ENCODE measurements at regions not wholly inside any gene's neighbourhood (a gene's known extent, or its start where the extent isn't known, plus 50 kb on each side); places are given as distances from the start of the nearest gene placed in this dataset.
"Not testable (repeated sequence)": the region's sequence is repeated elsewhere in the genome, so short reads cannot be mapped to it uniquely, and the experiment has no call there.

DNA sequence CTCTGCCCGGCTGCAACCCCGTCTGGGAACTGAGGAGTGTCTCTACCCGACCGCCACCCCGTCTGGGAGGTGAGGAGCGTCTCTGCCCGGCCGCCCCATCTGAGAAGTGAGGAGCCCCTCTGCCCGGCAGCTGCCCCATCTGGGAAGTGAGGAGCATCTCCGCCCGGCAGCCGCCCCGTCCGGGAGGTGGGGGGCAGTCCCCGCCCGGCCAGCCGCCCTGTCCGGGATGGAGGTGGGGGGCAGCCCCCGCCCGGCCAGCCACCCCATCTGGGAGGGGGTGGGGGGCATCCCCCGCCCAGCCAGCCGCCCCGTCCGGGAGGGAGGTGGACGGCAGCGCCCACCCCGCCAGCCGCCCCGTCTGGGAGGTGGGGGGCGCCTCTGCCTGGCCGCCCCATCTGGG, 205.6 kb upstream of the ZCCHC13 start:
- in situ Hi-C loops (cut with HindIII; ENCODE audit: extremely low pct_ligation_motif_present, low pct_unique_long_range_greater_than_20kb); H3K36me3 ChIP-seq (replicated peaks in 1 of 2; ENCODE audit: control insufficient read depth in 1 of 2, insufficient read depth in 2 of 2, low read length in 2 of 2); H3K9ac ChIP-seq (ENCODE audit: insufficient read depth, low read depth, low read length); H3K4me2 ChIP-seq (ENCODE audit: low read depth, low read length); POLR2A ChIA-PET; H2AFZ ChIP-seq (ENCODE audit: low read length); H3K4me3 ChIP-seq (replicated peaks in 1 of 3; ENCODE audit: insufficient read depth in 1 of 3, low read depth in 2 of 3, low read length in 3 of 3); BruUV-seq (replicated peaks); ATAC-seq; H3K9me3 ChIP-seq (ENCODE audit: low read length); H4K20me1 ChIP-seq (ENCODE audit: insufficient read depth, low read length); H3K4me1 ChIP-seq (ENCODE audit: insufficient read depth, low read length); FAIRE-seq; CTCF ChIA-PET (ENCODE audit: low intra/inter-chr PET ratio, low total read pairs); H3K27me3 ChIP-seq (ENCODE audit: control insufficient read depth in 1 of 2, insufficient read depth in 2 of 2, low read length in 2 of 2); DNase-seq (ENCODE audit: low spot score); H3K27ac ChIP-seq (ENCODE audit: extremely low read length, insufficient read depth, low read length); H3K79me2 ChIP-seq (ENCODE audit: insufficient read depth, low read length); intact Hi-C loops (cut with micrococcal nuclease; ENCODE audit: unreplicated experiment): not testable (repeated sequence)
- 100% methylated on average over 1 of the region's 31 CpGs for WGBS (ENCODE audit: low lambda C conversion rate)

DNA sequence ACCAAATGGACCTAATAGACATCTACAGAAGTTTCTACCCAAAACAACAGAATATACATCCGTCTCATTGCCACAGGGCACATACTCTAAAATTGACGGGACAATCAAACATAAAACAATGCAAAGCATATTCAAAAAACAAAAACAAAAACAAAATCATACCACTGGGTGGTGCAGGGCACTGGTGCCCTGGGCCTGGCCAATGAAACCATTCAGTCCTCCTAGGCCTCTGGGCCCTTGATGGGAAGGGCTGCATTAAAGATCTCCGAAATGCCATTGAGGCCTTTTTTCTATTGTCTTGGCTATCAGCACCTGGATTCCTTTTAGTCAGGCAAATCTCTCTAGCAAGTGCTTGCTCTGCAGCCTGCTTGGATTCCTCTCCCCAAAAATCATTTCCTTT, 213.9 kb upstream of the ZCCHC13 start:
- in situ Hi-C loops (cut with HindIII; ENCODE audit: extremely low pct_ligation_motif_present, low pct_unique_long_range_greater_than_20kb) (no loop called here), intact Hi-C loops (cut with micrococcal nuclease; ENCODE audit: unreplicated experiment) (no loop called here)
- ChIA-PET POLR2A (no interaction called here), CTCF (ENCODE audit: low intra/inter-chr PET ratio, low total read pairs) (no interaction called here)
- no TSS peak for BruUV-seq (replicated peaks)
- H3K9ac ChIP-seq (ENCODE audit: insufficient read depth, low read depth, low read length): no peak overlapping the region
- H3K79me2 ChIP-seq (ENCODE audit: insufficient read depth, low read length): no peaks in the 10 kb centered on the region
- no peaks in the 10 kb centered on the region for H3K27me3 ChIP-seq (ENCODE audit: control insufficient read depth in 1 of 2, insufficient read depth in 2 of 2, low read length in 2 of 2)
- H4K20me1 ChIP-seq (ENCODE audit: insufficient read depth, low read length): peaks cover 4% of the 10 kb centered on the region; the same call in 1 of the 2 replicates
- no peak overlapping the region for H3K4me3 ChIP-seq (replicated peaks in 1 of 3; ENCODE audit: insufficient read depth in 1 of 3, low read depth in 2 of 3, low read length in 3 of 3)
- TF ChIP-seq HIVEP1 (CRISPR knock-in tag; IDR thresholded peaks at IDR 0.05) (no peak), ZNF616 (CRISPR knock-in tag; IDR thresholded peaks at IDR 0.05; ENCODE audit: low read depth) (no peak), NFIC (IDR thresholded peaks at IDR 0.05; ENCODE audit: low read length) (no peak), NFE2L1 (CRISPR knock-in tag; IDR thresholded peaks at IDR 0.05; ENCODE audit: borderline replicate concordance) (no peak), SCMH1 (CRISPR knock-in tag; IDR thresholded peaks at IDR 0.05; ENCODE audit: borderline replicate concordance) (no peak), ZMYM3 (CRISPR knock-in tag; IDR thresholded peaks at IDR 0.05) (no peak), HNF4A (CRISPR knock-in tag; IDR thresholded peaks at IDR 0.05) (no peak), NAIF1 (CRISPR knock-in tag; IDR thresholded peaks at IDR 0.05; ENCODE audit: borderline replicate concordance) (no peak), NPAS2 (CRISPR knock-in tag; IDR thresholded peaks at IDR 0.05; ENCODE audit: borderline replicate concordance) (no peak), PAX8 (CRISPR knock-in tag; IDR thresholded peaks at IDR 0.05; ENCODE audit: borderline replicate concordance) (no peak), ZNF296 (CRISPR knock-in tag; conservative IDR thresholded peaks at IDR 0.05) (no peak), SSRP1 (CRISPR knock-in tag; IDR thresholded peaks at IDR 0.05) (no peak)
- TF ChIP-seq, protein P1, sequence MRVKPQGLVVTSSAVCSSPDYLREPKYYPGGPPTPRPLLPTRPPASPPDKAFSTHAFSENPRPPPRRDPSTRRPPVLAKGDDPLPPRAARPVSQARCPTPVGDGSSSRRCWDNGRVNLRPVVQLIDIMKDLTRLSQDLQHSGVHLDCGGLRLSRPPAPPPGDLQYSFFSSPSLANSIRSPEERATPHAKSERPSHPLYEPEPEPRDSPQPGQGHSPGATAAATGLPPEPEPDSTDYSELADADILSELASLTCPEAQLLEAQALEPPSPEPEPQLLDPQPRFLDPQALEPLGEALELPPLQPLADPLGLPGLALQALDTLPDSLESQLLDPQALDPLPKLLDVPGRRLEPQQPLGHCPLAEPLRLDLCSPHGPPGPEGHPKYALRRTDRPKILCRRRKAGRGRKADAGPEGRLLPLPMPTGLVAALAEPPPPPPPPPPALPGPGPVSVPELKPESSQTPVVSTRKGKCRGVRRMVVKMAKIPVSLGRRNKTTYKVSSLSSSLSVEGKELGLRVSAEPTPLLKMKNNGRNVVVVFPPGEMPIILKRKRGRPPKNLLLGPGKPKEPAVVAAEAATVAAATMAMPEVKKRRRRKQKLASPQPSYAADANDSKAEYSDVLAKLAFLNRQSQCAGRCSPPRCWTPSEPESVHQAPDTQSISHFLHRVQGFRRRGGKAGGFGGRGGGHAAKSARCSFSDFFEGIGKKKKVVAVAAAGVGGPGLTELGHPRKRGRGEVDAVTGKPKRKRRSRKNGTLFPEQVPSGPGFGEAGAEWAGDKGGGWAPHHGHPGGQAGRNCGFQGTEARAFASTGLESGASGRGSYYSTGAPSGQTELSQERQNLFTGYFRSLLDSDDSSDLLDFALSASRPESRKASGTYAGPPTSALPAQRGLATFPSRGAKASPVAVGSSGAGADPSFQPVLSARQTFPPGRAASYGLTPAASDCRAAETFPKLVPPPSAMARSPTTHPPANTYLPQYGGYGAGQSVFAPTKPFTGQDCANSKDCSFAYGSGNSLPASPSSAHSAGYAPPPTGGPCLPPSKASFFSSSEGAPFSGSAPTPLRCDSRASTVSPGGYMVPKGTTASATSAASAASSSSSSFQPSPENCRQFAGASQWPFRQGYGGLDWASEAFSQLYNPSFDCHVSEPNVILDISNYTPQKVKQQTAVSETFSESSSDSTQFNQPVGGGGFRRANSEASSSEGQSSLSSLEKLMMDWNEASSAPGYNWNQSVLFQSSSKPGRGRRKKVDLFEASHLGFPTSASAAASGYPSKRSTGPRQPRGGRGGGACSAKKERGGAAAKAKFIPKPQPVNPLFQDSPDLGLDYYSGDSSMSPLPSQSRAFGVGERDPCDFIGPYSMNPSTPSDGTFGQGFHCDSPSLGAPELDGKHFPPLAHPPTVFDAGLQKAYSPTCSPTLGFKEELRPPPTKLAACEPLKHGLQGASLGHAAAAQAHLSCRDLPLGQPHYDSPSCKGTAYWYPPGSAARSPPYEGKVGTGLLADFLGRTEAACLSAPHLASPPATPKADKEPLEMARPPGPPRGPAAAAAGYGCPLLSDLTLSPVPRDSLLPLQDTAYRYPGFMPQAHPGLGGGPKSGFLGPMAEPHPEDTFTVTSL (CRISPR knock-in tag; IDR thresholded peaks at IDR 0.05; ENCODE audit: borderline replicate concordance): no peak
- no peak overlapping the region for H3K4me2 ChIP-seq (ENCODE audit: low read depth, low read length)
- peaks cover 20% of the 10 kb centered on the region for H3K4me1 ChIP-seq (ENCODE audit: insufficient read depth, low read length)
- FAIRE-seq: no peak
- no peak overlapping the region for H2AFZ ChIP-seq (ENCODE audit: low read length)
- no peaks in the 10 kb centered on the region for H3K36me3 ChIP-seq (replicated peaks in 1 of 2; ENCODE audit: control insufficient read depth in 1 of 2, insufficient read depth in 2 of 2, low read length in 2 of 2)
- peaks cover 10% of the 10 kb centered on the region for H3K9me3 ChIP-seq (ENCODE audit: low read length)
- no peak for ATAC-seq
- 36% methylated on average over 3 of the region's 3 CpGs for WGBS (ENCODE audit: low lambda C conversion rate)
- DNase-seq (ENCODE audit: low spot score): no peak
- no peak overlapping the region for H3K27ac ChIP-seq (ENCODE audit: extremely low read length, insufficient read depth, low read length)
